UCSD-AML1 (cell line): ENCODE measurements at regions not wholly inside any gene's neighbourhood (a gene's known extent, or its start where the extent isn't known, plus 50 kb on each side); places are given as distances from the start of the nearest gene placed in this dataset.

Experiments used
- DNase-seq: peaks from one replicate; lab custom pipeline; 2025; ENCODE audit not compliant: unreplicated experiment; lab: John Stamatoyannopoulos, UW

GRCh38 chr12:127657036-127657435 lies 609.9 kb upstream of the TMEM132C start:
- no peak for DNase-seq

- DNase-seq = no peak
Observed at GRCh38 chr12:127660961-127661360, 606.0 kb upstream of the TMEM132C start.

DNA sequence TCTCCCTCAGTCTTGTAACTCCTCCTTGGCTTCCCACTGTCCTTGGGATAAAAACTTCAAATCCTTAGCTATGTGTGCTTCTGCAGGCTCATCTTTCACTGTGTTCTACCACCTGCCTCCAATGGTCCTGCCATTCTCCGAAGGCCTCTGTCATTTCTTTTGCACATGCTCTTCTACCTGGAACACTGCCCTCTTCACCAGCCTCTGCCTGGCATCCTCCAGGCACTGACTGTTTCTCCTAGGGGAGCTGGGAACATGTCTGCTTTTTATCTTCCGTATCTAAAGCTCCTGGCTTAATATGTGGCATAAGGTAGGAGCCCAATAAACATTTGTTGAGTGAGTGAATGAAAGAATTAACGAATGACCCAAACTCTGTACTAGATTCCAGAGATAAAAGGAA lies 603.3 kb upstream of the TMEM132C start:
- no peak for DNase-seq

GRCh38 chr12:127664901-127665300 lies 602.1 kb upstream of the TMEM132C start:
- DNase-seq = no peak

DNA sequence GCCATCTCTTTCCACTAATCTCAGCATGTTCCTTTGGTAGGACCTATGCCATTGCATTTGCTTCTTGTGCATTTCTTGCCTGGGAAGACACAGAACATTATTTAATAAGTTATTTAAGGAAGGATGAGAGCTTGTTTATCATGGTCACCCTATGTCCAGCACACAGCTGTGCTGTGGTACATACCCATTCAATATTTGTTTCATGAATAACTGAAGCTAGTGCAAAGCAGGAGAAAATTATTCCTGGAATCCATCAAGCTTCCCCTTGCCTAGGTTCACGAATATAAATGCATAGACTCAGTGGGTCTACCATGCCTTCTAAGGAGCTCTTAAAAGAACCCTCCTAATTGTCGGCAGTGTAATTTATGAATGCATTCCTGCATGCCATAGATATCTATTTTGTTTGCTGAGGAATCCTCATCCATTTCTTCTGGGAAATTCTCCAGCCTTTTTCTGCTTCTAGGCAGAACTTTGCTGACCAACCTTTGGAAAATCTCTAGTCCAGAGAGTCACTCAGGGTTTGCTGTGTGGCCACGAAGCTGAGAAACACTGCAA lies 599.8 kb upstream of the TMEM132C start:
- DNase-seq = no peak

DNA sequence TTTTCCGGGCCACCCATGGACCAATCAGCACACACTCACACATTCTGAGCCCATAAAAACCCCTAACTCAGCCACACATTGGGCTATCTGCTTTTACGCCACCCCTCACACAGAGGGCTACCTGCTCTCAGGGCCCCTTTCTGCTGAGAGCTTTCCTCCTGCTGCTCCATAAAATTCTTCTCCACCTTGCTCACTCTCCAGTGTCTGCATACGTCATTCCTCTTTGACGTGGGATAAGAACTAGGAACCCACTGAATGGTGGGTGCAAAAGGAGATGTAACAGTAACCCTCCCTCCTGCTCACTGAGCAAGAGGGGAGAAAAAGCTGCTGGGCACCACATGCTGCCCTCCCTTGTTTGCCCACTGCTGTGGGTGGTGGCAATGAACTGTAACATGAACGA lies 596.7 kb upstream of the TMEM132C start:
- DNase-seq = no peak

DNA sequence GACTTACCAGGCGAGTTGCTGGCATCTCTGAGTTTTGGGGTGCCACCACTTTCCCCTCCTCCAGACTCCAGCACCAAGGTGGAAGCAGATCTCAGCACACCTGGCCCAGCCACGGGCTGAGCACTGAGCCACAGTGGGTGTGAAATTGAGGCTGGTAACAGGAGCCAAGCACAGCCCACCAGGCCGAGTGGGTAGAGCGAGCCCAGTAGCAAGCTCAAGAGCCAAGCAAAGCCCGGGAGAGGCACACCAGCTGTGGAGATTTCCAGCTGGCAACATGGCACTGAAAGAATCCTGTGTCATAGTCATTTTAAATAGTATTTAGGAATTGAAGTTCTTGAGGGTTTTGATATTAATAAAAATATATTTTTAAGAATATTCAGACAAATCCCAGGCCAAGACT lies 596.2 kb upstream of the TMEM132C start:
- DNase-seq = no peak

DNA sequence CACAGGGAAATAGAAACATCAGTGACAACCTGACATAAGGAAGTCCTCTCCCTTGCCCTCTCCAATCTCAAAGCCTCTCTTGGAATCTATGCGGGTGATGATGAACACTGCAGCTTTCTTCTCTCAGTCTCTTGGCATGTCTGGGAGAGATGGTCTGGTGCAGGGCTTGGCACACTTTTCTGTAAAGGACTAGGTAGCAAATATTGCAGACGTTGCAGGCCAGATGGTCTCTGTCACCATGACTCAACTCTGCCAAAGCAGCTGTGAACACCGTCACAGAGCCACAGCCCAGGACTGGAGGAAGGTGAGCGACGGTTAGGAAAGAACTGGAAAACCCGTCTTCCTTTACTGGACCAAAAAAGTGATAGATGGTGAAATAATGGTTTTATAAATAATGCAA lies 591.0 kb upstream of the TMEM132C start:
- no peak for DNase-seq

GRCh38 chr12:127677537-127678131 lies 589.3 kb upstream of the TMEM132C start:
- peak; percentile 58 for DNase-seq

DNA sequence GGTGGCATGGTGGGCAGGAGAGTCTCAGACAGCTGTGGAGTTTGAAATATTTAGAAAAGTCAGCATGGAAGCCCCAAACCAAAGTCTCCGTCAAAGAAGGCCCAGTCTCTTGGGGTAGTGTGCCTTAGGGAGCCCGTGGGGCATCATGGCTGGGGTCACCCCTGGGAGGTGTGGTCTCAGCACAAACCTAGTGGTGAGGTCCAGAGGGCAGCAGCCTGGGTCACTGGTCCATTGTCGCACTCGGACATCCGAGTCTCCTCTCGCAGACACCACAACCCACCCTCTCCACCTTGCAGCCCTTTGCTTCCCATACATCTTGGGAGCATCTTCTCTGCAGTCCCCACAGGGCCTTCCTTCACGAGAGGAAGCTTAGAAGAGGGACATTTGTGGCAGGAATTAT lies 588.0 kb upstream of the TMEM132C start:
- DNase-seq = no peak

GRCh38 chr12:127680516-127680915 lies 586.5 kb upstream of the TMEM132C start:
- DNase-seq = no peak

DNA sequence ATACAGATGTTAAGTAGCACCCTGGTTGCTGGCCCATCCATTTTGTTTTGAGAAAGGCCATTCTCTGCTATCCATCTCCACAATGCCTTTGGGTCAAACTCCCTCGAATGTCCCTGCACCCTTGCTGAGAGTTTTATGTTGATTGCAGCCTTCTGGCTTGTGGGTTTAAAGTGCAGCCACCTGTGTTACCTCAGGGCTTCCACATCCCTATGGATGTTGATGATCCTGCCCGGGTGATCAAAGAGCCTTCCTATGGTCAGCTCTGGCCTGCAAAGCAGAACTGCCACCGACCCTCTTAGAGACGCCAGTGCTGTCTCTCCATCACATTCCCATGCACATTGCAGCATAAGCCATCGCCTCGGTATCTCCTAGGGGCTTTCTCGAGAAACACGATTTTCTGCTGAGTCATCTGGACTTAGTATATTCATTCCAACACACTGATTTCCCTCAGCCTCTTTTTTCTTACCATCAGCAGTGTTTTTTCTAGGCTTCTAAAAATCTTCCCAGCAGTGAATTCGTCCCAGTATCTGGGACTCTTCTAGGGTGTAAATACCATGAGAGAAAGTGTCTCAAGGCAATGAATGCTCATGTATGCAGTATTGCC lies 585.7 kb upstream of the TMEM132C start:
- no peak for DNase-seq

DNA sequence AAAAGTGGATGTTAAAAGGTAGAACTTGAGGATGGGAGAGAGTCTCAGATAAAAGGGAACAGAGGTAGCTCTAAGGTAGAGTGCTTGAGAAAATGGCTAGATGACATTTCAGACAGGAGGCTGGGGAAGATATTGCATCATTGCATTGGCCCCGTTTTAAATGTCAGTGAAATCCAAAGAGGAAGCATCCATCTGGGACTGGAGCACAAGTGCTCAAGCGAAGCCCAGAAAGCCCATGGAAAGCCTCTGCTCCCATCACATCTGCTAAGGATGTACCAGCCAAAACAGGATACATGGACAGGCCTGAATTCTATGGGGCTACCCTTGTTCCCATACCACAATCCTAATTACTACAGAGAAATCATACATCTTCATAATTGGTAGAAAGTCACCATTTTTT lies 581.5 kb upstream of the TMEM132C start:
- DNase-seq = no peak

DNA sequence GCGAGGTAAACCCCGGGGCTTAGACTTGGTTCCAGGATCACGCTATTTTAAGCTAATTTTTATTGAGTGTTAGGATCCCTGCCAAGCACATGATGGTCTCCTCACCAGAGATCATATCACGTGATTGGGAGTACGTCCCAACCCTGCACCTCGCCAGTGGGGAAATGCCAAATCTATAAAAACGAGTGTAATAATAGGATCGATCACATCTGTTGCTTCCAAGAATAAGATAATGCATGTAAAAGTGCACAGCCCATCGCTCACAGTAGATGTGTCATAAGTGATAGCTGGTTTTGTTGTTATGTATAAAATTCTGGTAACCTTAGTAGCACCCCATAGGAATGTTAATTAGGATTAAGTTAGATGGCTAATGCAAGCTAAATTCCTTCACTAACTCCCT lies 581.0 kb upstream of the TMEM132C start:
- DNase-seq = no peak

GRCh38 chr12:127687181-127687580 lies 579.8 kb upstream of the TMEM132C start:
- DNase-seq = no peak

- DNase-seq = no peak
Observed at GRCh38 chr12:127688906-127689428, 578.0 kb upstream of the TMEM132C start.

DNA sequence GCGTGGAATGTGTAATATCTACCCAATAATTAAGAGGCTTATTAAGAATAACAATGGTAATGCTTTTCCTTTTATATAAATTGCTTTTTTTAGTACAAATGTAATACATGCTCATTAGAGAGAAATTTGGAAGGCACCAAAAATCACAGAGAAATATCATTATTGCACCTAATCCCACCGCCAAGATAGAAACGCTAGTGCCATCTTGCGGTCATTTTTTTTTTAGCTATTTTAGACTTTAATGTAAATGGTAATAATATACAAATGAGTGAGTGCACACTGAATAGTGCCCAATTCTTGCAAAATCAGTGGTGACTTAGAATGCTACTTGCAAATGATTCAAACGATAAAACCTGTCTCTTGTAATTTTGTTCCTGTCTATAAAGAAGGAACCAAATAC lies 576.8 kb upstream of the TMEM132C start:
- DNase-seq = no peak

DNA sequence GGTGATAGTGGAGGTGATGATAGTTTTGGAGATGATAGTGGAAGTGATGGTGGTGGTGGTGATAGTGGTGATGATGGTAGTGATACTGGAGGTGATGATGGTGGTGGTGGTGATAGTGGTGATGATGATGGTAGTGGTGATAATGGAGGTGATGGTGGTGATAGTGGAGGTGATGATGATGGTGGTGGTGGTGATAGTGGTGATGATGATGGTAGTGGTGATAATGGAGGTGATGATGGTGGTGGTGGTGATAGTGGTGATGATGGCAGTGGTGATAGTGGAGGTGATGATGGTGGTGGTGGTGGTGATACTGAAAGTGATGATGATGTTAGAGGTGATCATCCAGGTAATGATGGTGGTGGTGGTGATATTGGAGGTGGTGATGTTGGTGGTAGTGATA lies 570.0 kb upstream of the TMEM132C start:
- DNase-seq = no peak

- DNase-seq = no peak
Observed at GRCh38 chr12:127703026-127703425, 563.9 kb upstream of the TMEM132C start.

- DNase-seq = no peak
Observed at GRCh38 chr12:127711108-127711507, 555.9 kb upstream of the TMEM132C start.

DNA sequence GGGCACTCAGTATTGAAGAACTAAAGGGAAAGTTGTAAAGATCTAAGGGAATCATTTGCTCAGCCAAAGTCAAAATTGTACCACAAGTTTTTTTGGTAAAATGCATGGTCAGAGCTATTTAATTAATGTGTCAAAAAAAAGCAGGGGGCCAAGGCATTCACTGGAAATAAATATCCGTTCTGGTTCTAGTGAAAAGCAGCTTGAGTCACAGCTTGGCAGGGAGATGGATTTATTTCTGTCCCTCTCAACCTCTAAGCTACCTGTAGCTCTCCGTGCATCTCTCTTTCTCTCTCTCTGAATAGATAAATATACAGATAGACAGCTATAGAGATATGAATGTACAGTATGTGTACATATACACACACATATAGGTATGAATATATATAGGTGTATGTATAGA lies 554.4 kb upstream of the TMEM132C start:
- no peak for DNase-seq

- DNase-seq = no peak
Observed at GRCh38 chr12:127716166-127716565, 550.8 kb upstream of the TMEM132C start.

- DNase-seq = no peak
Observed at GRCh38 chr12:127717278-127717677, 549.7 kb upstream of the TMEM132C start.
